SU-DHL-6 (cell line): ENCODE measurements at regions not wholly inside any gene's neighbourhood (a gene's known extent, or its start where the extent isn't known, plus 50 kb on each side); places are given as distances from the start of the nearest gene placed in this dataset.
"Not testable (repeated sequence)": the region's sequence is repeated elsewhere in the genome, so short reads cannot be mapped to it uniquely, and the experiment has no call there.

Experiments
- H2AFZ ChIP-seq: fragments of 200-600 bp; sonication (generic); 2 replicates; pipeline ENCODE4 v1.6.1; 2014; ENCODE audit warnings: low read depth, mild to moderate bottlenecking, moderate library complexity, mixed read lengths, antibody characterized with exemption, low read length; ENCODE audit not compliant: severe bottlenecking
- H3F3A ChIP-seq: fragments of 200-600 bp; shearing (Covaris generic); 2 replicates; pipeline ENCODE4 v1.6.0; 2016; ENCODE audit warnings: antibody characterized with exemption, mild to moderate bottlenecking; ENCODE audit not compliant: insufficient read depth
- H3K27ac ChIP-seq: fragments of 200-600 bp; sonication (generic); 2 replicates; pipeline ENCODE4 v1.5.1; 2016; ENCODE audit warnings: low read depth, mild to moderate bottlenecking, low read length, moderate library complexity, mixed read lengths
- H3K27me3 ChIP-seq: fragments of 200-600 bp; sonication (generic), shearing (Covaris generic); 2 replicates; pipeline ENCODE4 v1.6.0; 2014; ENCODE audit warnings: mild to moderate bottlenecking, low read length
- H3K36me3 ChIP-seq: fragments of 200-600 bp; sonication (generic); 2 replicates; pipeline ENCODE4 v1.6.1; 2014; ENCODE audit warnings: mild to moderate bottlenecking, low read length, mixed read lengths
- H3K4me2 ChIP-seq: fragments of 300-600, 200-600 bp; shearing (Covaris generic), sonication (generic); 2 replicates; pipeline ENCODE4 v1.6.0; 2014; ENCODE audit warnings: low read length, low read depth, mild to moderate bottlenecking; ENCODE audit not compliant: poor library complexity, severe bottlenecking
- H3K4me3 ChIP-seq: fragments of 200-600 bp; sonication (generic); 2 replicates; pipeline ENCODE4 v1.5.1; 2014; ENCODE audit warnings: antibody characterized with exemption, low read length, mild to moderate bottlenecking, mixed read lengths; ENCODE audit not compliant: insufficient read depth, poor library complexity, severe bottlenecking
- H3K79me2 ChIP-seq: fragments of 200-600 bp; sonication (generic); 2 replicates; pipeline ENCODE4 v1.6.1; 2014; ENCODE audit warnings: mild to moderate bottlenecking, low read length, moderate library complexity; ENCODE audit not compliant: insufficient read depth
- H3K9ac ChIP-seq: fragments of 200-600 bp; sonication (generic); 2 replicates; pipeline ENCODE4 v1.7.0; 2014; ENCODE audit warnings: mild to moderate bottlenecking, low read length
- H3K9me2 ChIP-seq: fragments of 200-600 bp; sonication (generic); replicated peaks from 2 replicates; pipeline ENCODE4 v1.6.1; 2014; ENCODE audit warnings: low read length; ENCODE audit not compliant: insufficient read depth
- H3K9me3 ChIP-seq: fragments of 200-600 bp; sonication (generic); 2 replicates; pipeline ENCODE4 v1.6.1; 2014; ENCODE audit warnings: low read length, mixed read lengths; ENCODE audit not compliant: insufficient read depth
- H4K20me1 ChIP-seq: fragments of 200-600 bp; sonication (generic); 2 replicates; pipeline ENCODE4 v1.6.1; 2014; ENCODE audit warnings: low read depth, mild to moderate bottlenecking, antibody characterized with exemption, low read length, moderate library complexity, mixed read lengths
- CTCF ChIP-seq: fragments of 200-600 bp; sonication (generic); IDR thresholded peaks from one replicate; pipeline ENCODE4 v1.5.1; 2017; ENCODE audit warnings: antibody characterized with exemption, mild to moderate bottlenecking, low read length, moderate library complexity; ENCODE audit not compliant: insufficient read depth, poor library complexity, severe bottlenecking
- EZH2phosphoT487 ChIP-seq: fragments of 200-600 bp; sonication (generic), shearing (Covaris generic); conservative IDR thresholded peaks from 2 replicates; pipeline ENCODE4 v1.6.1; 2018; ENCODE audit warnings: mild to moderate bottlenecking, antibody characterized with exemption, low read length, moderate library complexity, mixed read lengths

- H3K27me3 ChIP-seq, result no peaks in the 10 kb centered on the region
- H3K4me2 ChIP-seq, result no peak overlapping the region
- H3K4me3 ChIP-seq, result no peak overlapping the region
- no peaks in the 10 kb centered on the region for H3K9me3 ChIP-seq
- no peak overlapping the region for H2AFZ ChIP-seq
- no peaks in the 10 kb centered on the region for H4K20me1 ChIP-seq
- H3K79me2 ChIP-seq, result no peaks in the 10 kb centered on the region
- no peak for TF ChIP-seq EZH2phosphoT487
- no peak for TF ChIP-seq CTCF
- H3F3A ChIP-seq, result no peaks in the 10 kb centered on the region
- no peak overlapping the region for H3K27ac ChIP-seq
- no peak overlapping the region for H3K9ac ChIP-seq
- no peaks in the 10 kb centered on the region for H3K9me2 ChIP-seq
- H3K36me3 ChIP-seq, result no peaks in the 10 kb centered on the region
Observed at GRCh38 chr6:131470534-131470933, 102.5 kb upstream of the ARG1 start.

GRCh38 chr6:131471331-131471730 is 101.7 kb upstream of the ARG1 start:
- H2AFZ ChIP-seq, result no peak overlapping the region
- no peak overlapping the region for H3K4me3 ChIP-seq
- H3K9me2 ChIP-seq, result no peaks in the 10 kb centered on the region
- no peak for TF ChIP-seq CTCF
- no peak for TF ChIP-seq EZH2phosphoT487
- H3K9me3 ChIP-seq, result no peaks in the 10 kb centered on the region
- H3K36me3 ChIP-seq, result no peaks in the 10 kb centered on the region
- H4K20me1 ChIP-seq, result no peaks in the 10 kb centered on the region
- H3K27me3 ChIP-seq, result no peaks in the 10 kb centered on the region
- no peak overlapping the region for H3K4me2 ChIP-seq
- no peak overlapping the region for H3K9ac ChIP-seq
- H3K79me2 ChIP-seq, result no peaks in the 10 kb centered on the region
- no peak overlapping the region for H3K27ac ChIP-seq
- no peaks in the 10 kb centered on the region for H3F3A ChIP-seq

- not testable (repeated sequence) for H3F3A ChIP-seq, H3K9me2 ChIP-seq, H3K36me3 ChIP-seq, H3K9ac ChIP-seq, H3K27me3 ChIP-seq, H2AFZ ChIP-seq, H4K20me1 ChIP-seq, H3K79me2 ChIP-seq, H3K27ac ChIP-seq, H3K9me3 ChIP-seq, H3K4me2 ChIP-seq, H3K4me3 ChIP-seq
Observed at GRCh38 chr6:131473303-131473702, 99.7 kb upstream of the ARG1 start.

GRCh38 chr6:131476362-131476761 is 96.7 kb upstream of the ARG1 start:
- H3K27me3 ChIP-seq, result no peaks in the 10 kb centered on the region
- no peaks in the 10 kb centered on the region for H3K9me3 ChIP-seq
- no peak overlapping the region for H3K4me3 ChIP-seq
- no peaks in the 10 kb centered on the region for H3K36me3 ChIP-seq
- H3K4me2 ChIP-seq, result no peak overlapping the region
- TF ChIP-seq EZH2phosphoT487 (no peak), CTCF (no peak)
- H3F3A ChIP-seq, result no peaks in the 10 kb centered on the region
- H2AFZ ChIP-seq, result no peak overlapping the region
- H3K9ac ChIP-seq, result no peak overlapping the region
- H3K79me2 ChIP-seq, result no peaks in the 10 kb centered on the region
- H3K9me2 ChIP-seq, result no peaks in the 10 kb centered on the region
- no peak overlapping the region for H3K27ac ChIP-seq
- H4K20me1 ChIP-seq, result no peaks in the 10 kb centered on the region

- not testable (repeated sequence) for H3K4me3 ChIP-seq, H3K9ac ChIP-seq, H3K9me3 ChIP-seq, H4K20me1 ChIP-seq, H3K27ac ChIP-seq, H3F3A ChIP-seq, H3K9me2 ChIP-seq, H3K79me2 ChIP-seq, H2AFZ ChIP-seq, H3K27me3 ChIP-seq, H3K36me3 ChIP-seq, H3K4me2 ChIP-seq
Observed at GRCh38 chr6:131478740-131479211, 94.2 kb upstream of the ARG1 start.
